ENCODE measurements at regions not wholly inside any gene's neighbourhood (a gene's known extent, or its start where the extent isn't known, plus 50 kb on each side); places are given as distances from the start of the nearest gene placed in this dataset.

DNA sequence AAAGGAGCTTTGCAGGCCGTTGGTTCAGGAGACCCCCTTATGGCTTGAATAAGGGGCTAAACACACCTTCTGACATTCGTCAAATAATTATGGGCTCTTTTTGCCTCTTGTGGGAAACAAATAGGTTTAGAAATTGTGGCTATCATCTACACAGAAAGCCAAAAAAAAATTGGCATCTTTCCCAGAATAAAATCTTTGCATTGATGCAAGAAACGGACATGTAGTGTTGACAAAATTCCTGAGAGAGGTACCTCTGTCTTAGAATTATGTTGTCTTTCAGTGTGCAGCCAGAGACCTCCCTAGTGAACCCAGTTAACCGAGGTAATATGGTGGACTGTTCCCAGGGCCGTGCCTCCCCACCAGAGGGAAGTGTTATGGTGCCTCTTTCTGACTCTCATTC is 283.9 kb downstream of the SDHAF3 start:
- WGBS, 2 experiments (ENCODE audit: extremely low coverage in 1 of 2, insufficient coverage in 1 of 2, insufficient read length in 1 of 2, insufficient replicate concordance in 2 of 2, low coverage in 1 of 2, low lambda C conversion rate in 2 of 2, missing lambda C conversion rate in 1 of 2), result 95% methylated on average over 4 of the region's 5 CpGs; no CpG with 5 or more reads in 1 of the 2 experiments
- no peak overlapping the region for H3K56ac ChIP-seq (replicated peaks; ENCODE audit: insufficient read length, low read depth, low read length)
- H3K23ac ChIP-seq (ENCODE audit: insufficient read length), result no peak overlapping the region
- H3K79me1 ChIP-seq (ENCODE audit: low read depth, low read length), result no peaks in the 10 kb centered on the region
- 0 out of 2 replicates have a peak overlapping the region, but pooled peaks have one; percentile 28 for H2AFZ ChIP-seq (ENCODE audit: low read length)
- H2BK12ac ChIP-seq (ENCODE audit: low read depth, low read length), result no peak overlapping the region
- H4K5ac ChIP-seq (ENCODE audit: insufficient read length, low read depth, low read length), result no peak overlapping the region
- no peak overlapping the region for H4K91ac ChIP-seq (replicated peaks; ENCODE audit: insufficient read length, low read length)
- no peak overlapping the region for H2BK20ac ChIP-seq (ENCODE audit: low read length)
- no peak overlapping the region for H3K27ac ChIP-seq (ENCODE audit: low read depth, low read length)
- H2BK5ac ChIP-seq (ENCODE audit: low read depth, low read length), result no peak overlapping the region
- no peak overlapping the region for H3K4me3 ChIP-seq (ENCODE audit: extremely low read depth in 1 of 4, insufficient read depth in 2 of 4, low read depth in 3 of 4, low read length in 4 of 4)
- H3K18ac ChIP-seq (ENCODE audit: extremely low read depth, low read length), result no peak overlapping the region
- no peak for TF ChIP-seq CEBPB (IDR thresholded peaks at IDR 0.05; ENCODE audit: low read depth, low read length)
- no peak for TF ChIP-seq POLR2A (IDR thresholded peaks at IDR 0.05; ENCODE audit: control extremely low read depth in 1 of 2, low read depth in 2 of 2, low read length in 2 of 2)
- TF ChIP-seq KDM4A (IDR thresholded peaks at IDR 0.05; ENCODE audit: low read depth, low read length, severe bottlenecking), result no peak
- TF ChIP-seq TAF7 (optimal IDR thresholded peaks at IDR 0.05; ENCODE audit: borderline replicate concordance, low read depth, low read length), result no peak
- TF ChIP-seq SIRT6 (IDR thresholded peaks at IDR 0.05; ENCODE audit: low read length), result no peak
- no peak for TF ChIP-seq ASH2L (IDR thresholded peaks at IDR 0.05; ENCODE audit: low read length)
- TF ChIP-seq YY1 (IDR thresholded peaks at IDR 0.05; ENCODE audit: low read depth, low read length), result no peak
- TF ChIP-seq EZH2 (IDR thresholded peaks at IDR 0.05; ENCODE audit: low read depth, low read length, severe bottlenecking), result no peak
- no peak for TF ChIP-seq SP4 (IDR thresholded peaks at IDR 0.05; ENCODE audit: low read length)
- TF ChIP-seq EGR1 (IDR thresholded peaks at IDR 0.05; ENCODE audit: borderline replicate concordance, low read depth, low read length), result no peak
- no peak for TF ChIP-seq JUND (IDR thresholded peaks at IDR 0.05; ENCODE audit: low read length)
- TF ChIP-seq, protein P1, sequence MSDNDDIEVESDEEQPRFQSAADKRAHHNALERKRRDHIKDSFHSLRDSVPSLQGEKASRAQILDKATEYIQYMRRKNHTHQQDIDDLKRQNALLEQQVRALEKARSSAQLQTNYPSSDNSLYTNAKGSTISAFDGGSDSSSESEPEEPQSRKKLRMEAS (IDR thresholded peaks at IDR 0.05), result no peak
- TF ChIP-seq, protein P2, sequence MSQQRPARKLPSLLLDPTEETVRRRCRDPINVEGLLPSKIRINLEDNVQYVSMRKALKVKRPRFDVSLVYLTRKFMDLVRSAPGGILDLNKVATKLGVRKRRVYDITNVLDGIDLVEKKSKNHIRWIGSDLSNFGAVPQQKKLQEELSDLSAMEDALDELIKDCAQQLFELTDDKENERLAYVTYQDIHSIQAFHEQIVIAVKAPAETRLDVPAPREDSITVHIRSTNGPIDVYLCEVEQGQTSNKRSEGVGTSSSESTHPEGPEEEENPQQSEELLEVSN (IDR thresholded peaks at IDR 0.05), result no peak
- TF ChIP-seq SUZ12 (IDR thresholded peaks at IDR 0.05; ENCODE audit: low read length), result no peak
- no peak for TF ChIP-seq TAF1 (IDR thresholded peaks at IDR 0.05; ENCODE audit: low read depth, low read length)
- no peak overlapping the region for H4K8ac ChIP-seq (ENCODE audit: extremely low read depth, insufficient read depth, low read length)
- H2BK15ac ChIP-seq (ENCODE audit: low read length), result no peak overlapping the region
- H2AK5ac ChIP-seq (ENCODE audit: low read depth, low read length), result no peak overlapping the region
- ChIA-PET POLR2A (ENCODE audit: partially characterized antibody) (no interaction called here), CTCF (ENCODE audit: partially characterized antibody) (interaction anchor here (0.6 kb wide), 1 partner anchor 25 kb away, joined by 3 read pairs; no protein-coding TSS in a partner anchor)
- DNase-seq (ENCODE audit: low read depth in 1 of 2, low spot score in 2 of 2) (no peak), FAIRE-seq (no peak)
- H3K23me2 ChIP-seq (ENCODE audit: low read depth, low read length), result no peaks in the 10 kb centered on the region
- H4K20me1 ChIP-seq (replicated peaks in 1 of 2; ENCODE audit: control insufficient read depth in 1 of 2, insufficient read depth in 2 of 2, low read length in 2 of 2), result no peaks in the 10 kb centered on the region
- H3K14ac ChIP-seq (ENCODE audit: insufficient read length), result no peak overlapping the region
- H3K4me2 ChIP-seq (ENCODE audit: insufficient read depth in 1 of 2, low read depth in 2 of 2, low read length in 2 of 2), result no peak overlapping the region
- H3K4me1 ChIP-seq (replicated peaks in 1 of 4; ENCODE audit: control insufficient read depth in 3 of 4, insufficient read depth in 4 of 4, low read length in 3 of 4), result peaks cover 0 to 2% (median 0%) of the 10 kb centered on the region in 4 experiments; a peak in 2 of 7 replicates
- no peaks in the 10 kb centered on the region for H3K27me3 ChIP-seq (replicated peaks in 1 of 4; ENCODE audit: control insufficient read depth in 3 of 4, extremely low read depth in 1 of 4, insufficient read depth in 3 of 4, low read length in 3 of 4)
- H2BK120ac ChIP-seq (replicated peaks; ENCODE audit: low read depth, low read length), result no peak overlapping the region
- H3K9ac ChIP-seq (replicated peaks in 1 of 4; ENCODE audit: extremely low read depth in 1 of 4, low read depth in 3 of 4, low read length in 3 of 4), result no peak overlapping the region
- no peaks in the 10 kb centered on the region for H3K9me3 ChIP-seq (ENCODE audit: insufficient read depth in 2 of 2, low read depth in 1 of 2, low read length in 1 of 2)
- no peaks in the 10 kb centered on the region for H3K36me3 ChIP-seq (ENCODE audit: control insufficient read depth in 2 of 4, insufficient read depth in 4 of 4, low read length in 3 of 4)
- H3K79me2 ChIP-seq (ENCODE audit: control insufficient read depth in 1 of 2, insufficient read depth in 2 of 2, low read length in 2 of 2), result no peaks in the 10 kb centered on the region
- no peak overlapping the region for H3K4ac ChIP-seq (replicated peaks; ENCODE audit: insufficient read length, low read depth, low read length)
